ENCODE measurements at regions not wholly inside any gene's neighbourhood (a gene's known extent, or its start where the extent isn't known, plus 50 kb on each side); places are given as distances from the start of the nearest gene placed in this dataset.
"Not testable (repeated sequence)": the region's sequence is repeated elsewhere in the genome, so short reads cannot be mapped to it uniquely, and the experiment has no call there.

DNA sequence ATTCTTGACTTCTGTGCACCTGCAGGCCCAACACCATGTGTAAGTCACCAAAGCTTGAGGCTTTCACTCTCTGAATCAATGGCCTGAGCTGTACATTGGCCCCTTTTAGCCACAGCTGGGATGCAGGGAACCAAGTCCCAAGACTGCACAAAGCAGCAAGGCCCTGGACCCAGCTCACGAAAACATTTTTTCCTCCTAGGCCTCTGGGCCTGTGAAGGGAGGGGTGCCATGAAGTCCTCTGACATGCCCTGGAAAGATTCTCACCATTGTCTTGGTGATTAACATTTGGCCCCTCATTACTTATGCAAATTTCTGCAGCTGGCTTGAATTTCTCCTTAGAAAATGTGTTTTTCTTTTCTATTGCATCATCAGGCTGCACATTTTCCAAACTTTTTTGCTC is 398.6 kb downstream of the DMRTA1 start:
- DNase-seq: not testable (repeated sequence)

DNA sequence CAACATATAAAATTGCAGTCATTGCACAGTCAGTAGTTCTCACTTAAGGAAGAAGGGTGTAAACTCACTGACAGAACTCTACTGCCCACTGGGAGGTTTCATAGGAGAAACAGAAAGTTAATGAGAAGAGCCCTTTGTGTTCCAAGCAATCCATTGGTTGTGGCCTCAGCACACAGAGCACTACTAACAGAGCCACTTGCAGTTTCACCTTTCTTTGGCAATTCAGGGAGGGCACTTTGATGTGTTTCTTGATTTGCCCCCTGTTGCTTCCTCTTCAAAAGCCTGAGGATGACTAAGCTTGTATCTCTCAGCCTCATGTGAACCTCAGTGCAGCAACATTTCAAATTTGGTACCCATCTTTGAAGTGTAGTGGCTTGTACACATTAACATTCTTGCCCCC is 409.4 kb downstream of the DMRTA1 start:
- DNase-seq: no peak

DNA sequence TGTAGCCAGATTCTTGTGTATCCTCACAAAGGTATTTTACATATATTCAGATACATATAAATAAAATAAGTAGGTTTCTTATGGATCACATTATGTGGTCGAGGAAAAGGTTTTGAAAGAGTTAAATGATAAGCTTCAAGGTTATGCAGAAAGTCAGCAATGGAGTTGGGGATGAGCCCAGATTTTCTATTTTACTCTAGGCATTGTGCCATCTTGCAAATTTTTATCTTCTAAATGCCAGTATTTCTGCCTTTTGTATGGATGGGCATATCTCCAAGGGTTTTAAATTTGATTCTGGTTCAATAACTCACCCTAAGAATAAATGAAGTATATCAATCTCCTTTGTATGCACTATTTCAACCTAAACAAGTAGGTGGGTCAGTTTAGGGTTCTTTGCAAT is 410.7 kb downstream of the DMRTA1 start:
- DNase-seq: no peak

GRCh38 chr9:22863106-22863505 is 416.5 kb downstream of the DMRTA1 start:
- DNase-seq: no peak

DNA sequence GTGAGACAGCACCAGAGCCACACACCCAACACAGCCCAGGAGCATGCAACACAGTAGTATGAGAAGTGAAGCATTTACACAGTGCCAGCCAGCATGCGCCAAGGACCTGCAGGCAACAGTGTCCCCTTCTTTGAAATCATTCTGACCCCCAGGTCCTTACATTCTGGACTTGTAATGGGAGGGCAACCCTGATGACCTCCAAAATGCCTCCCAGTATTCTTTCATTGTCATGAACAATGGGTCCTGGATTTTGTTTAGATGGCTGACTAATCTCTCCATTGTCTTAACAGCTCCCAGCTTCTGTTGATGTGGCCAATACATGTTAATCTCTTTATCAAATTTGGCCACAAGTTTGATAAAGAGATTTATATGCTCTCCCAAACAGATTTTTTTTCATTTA is 417.1 kb downstream of the DMRTA1 start:
- DNase-seq: no peak

DNA sequence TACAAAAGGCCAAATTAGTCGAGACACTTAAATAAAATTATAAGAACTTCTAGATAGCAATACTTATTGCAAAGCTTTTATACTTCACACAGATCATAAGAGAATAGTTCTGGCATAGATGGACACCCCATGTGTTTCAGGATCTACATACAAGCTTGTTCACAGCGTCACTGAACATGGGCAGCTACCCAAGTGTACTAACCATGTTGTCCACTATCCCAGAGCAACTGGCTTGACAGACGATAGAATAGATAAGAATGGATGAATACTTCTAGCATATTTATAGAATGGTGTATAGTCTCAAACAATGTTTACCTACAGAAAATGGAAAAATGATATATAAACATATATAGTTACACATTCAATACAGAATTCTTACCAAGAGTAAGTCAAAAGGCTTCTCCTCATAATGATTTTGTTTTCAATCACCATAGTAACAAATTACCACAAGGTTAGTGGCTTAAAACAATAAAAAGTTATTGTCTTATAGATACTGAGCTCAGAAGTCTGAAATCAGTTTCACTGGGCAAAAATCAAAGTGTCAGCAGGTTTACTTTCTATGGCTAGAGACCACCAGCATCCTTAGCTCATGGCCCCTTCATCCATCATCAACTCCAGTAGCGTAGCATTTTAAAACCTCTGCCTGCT is 446.7 kb downstream of the DMRTA1 start:
- no peak for DNase-seq

- DNase-seq: no peak
Observed at GRCh38 chr9:22898591-22898990, 452.0 kb downstream of the DMRTA1 start.

GRCh38 chr9:22911632-22912031 is 465.0 kb downstream of the DMRTA1 start:
- no peak for DNase-seq

DNA sequence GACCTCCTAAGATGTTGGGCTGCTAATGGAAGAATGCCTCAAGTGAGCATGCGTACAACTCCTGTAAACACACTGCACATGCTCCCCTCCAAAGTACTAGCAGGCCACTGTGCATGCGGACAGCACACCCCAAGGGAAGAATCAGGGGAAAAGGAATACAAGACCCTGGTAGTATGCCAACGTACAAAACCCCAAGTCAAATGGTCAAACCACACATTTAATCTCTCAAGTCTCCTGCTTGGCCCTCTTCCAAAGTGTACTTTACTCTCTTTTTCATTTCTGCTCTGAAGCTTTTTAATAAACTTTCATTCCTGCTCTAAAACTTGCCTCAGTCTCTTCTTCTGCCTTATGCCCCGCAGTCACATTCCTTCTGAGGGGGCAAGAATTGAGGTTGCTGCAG is 466.4 kb downstream of the DMRTA1 start:
- DNase-seq: no peak

- DNase-seq: no peak
Observed at GRCh38 chr9:22913518-22913917, 466.9 kb downstream of the DMRTA1 start.

- DNase-seq: no peak
Observed at GRCh38 chr9:22916148-22916547, 469.5 kb downstream of the DMRTA1 start.

DNA sequence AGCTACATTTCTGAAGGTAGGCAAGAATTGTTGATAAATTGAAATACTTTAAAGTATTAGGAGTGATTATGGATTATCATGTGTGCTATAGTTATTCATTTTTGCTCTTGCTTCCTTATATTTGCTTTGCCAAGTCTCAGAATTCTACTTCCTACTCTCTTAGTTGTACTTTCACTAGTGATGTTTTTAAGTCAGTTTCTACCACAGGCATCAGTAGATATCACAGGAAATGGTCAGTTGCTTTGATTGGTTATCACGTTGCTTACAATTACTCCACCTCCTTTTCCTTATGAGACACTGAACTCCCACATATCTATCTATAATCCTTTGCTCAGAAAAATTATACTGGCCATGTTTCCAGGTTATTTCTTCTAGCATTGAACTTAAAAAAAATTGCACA is 472.8 kb downstream of the DMRTA1 start:
- DNase-seq: no peak

DNA sequence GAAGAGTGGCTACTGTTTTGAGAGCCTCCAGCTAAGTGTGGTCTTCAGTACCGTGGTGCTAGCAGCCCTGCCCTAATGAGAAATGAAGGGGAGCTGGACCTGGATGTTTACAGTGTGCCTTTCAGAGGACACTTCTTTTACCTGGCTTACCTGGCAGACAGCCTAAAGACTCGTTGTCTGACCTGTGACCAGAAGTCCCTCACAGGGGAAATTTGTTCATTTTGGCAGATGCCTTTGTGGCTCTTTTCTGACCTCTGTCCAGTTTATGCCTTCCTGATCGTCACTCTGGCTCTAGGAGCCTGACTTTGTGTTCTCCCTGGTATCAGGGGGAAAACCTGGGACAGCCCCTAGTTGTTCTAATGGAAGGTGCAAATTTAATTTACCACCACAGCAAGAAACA is 475.1 kb downstream of the DMRTA1 start:
- DNase-seq: no peak

GRCh38 chr9:22922222-22922621 is 475.6 kb downstream of the DMRTA1 start:
- DNase-seq: no peak

DNA sequence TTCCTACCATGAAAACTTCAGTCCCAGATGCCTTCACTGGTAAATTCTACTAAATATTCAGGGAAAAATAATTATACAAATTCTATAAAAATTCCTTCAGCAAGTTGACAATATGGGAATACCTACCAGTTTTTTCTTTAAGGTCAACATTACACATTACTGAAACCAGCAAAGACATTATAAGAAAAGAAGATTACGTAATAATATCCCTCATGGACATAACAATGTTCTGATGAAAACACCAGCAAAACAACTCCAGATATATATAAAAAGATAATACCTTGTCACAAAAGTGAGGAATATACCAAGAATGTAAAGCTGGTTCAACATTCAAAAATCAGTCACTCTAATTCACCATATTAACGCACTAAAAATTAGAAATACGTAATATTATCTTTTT is 507.9 kb downstream of the DMRTA1 start:
- DNase-seq: no peak

DNA sequence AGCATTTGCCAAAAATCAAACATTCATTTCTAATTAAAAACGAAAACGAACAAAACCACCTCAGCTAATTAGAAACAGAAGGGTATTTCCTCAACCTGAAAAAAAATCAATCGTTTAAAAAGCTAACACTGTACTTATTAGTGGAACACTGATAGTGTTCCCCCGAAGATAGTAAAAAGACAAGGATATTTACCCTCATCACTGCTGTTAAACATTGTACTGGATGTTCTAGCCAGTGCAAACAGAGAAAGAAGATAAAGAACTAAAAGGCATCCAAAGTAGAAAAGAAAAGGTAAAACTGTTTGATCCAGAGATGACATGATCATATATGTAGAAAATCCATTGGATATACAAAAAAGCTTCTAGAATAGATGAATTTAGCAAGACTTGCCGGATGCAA is 508.3 kb downstream of the DMRTA1 start:
- DNase-seq: no peak

DNA sequence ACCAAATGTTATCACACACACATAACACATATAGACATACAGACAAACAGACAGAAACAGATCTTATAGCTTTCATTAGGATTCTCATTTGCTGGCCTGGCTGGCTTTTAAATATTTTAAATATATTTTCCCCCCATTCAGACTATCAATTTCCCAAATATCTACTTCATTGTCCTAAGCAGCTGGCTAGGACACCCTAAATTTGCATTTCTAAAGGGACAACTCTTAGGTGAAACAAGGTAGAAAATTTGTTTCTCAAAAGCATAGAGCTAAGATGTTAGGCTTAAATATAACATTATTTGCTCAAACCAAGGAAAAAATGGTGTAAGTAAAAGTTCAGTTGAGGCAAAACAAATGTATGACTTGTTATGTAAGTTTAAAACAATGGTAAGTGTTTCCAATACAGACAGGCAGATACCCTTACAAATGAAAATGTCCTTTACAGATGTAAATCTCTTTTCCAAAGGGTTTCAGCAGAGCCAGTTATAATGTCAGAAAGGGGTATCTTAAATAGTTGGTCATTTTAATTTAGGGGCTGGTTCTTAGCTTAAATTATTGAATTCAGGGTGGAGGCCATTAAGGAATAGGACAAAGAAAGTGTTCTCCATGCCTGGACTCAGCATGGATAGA is 522.8 kb downstream of the DMRTA1 start:
- no peak for DNase-seq

DNA sequence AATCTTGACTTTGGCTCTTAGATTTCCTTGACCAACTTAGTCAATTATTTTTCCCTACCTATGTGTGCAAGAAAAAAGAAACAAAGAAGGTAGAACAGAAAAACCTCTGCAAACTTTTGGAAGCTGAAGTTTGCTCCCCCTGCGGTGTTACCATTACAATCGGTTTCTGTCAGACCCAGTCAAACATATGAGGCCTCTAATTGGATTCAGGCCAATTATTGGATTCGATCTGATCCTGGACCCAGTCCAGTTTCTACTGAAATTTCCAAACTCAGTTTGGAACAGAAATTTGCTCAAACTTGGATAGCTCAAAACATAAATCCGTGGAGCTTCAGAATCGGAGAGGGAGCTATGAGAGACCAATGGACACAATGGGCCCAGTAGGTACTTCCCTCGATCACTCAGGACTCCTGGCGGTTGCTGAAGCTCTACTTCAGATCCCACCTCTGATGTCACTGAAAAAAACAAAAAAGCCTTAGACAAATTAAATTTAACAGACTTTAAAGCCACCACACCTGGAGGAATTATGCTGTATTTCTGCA is 523.9 kb downstream of the DMRTA1 start:
- DNase-seq: no peak

DNA sequence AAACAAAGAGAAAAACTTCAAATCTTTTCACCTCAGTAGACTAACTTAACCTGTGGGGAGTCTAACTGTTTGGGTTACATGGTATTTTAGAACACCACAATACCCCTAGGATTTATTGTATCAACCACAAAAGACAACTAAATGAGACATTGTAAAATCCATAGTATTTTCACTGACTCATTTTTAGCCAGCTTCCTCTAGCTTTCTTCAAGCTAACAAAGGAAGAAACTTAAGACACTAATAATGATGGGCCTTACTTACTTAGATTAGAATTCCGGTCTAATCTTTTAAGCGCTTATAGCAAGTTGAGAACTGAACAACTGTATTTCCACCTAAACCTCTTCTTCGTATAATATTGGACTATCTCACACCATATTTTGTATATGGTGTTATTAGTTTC is 529.3 kb downstream of the DMRTA1 start:
- no peak for DNase-seq

GRCh38 chr9:22976454-22976853 is 529.8 kb downstream of the DMRTA1 start:
- DNase-seq: no peak

DNA sequence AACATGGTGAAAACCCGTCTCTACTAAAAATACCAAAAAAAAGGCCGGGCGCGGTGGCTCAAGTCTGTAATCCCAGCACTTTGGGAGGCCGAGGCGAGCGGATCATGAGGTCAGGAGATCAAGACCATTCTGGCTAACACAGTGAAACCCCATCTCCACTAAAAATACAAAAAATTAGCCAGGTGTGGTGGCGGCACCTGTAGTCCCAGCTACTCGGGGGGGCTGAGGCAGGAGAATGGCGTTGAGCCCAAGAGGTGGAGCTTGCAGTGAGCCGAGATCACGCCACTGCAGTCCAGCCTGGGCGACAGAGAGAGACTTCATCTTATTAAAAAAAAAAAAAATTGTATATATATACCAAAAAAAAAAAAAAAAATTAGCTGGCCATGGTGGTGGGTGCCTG is 533.8 kb downstream of the DMRTA1 start:
- DNase-seq: not testable (repeated sequence)

DNA sequence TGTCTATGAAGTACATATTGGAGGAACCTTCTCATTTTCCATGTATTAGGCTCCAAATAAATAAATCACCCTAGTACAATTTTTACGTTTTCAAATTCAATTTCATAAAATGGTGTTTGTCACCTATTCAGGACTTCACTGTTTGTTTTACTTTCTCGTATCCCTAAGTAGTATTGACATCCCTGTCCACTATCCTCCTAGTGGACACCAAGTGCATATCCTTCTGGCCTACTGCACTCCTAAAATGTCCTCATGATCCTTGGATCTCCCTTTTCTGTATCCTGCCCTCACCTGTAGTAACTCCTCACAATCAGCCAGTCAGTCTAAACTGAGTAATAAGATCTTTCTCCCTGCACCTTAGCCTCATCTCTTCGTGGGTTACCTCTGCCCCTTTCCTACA is 539.9 kb downstream of the DMRTA1 start:
- DNase-seq: no peak

GRCh38 chr9:22990349-22990748 is 543.7 kb downstream of the DMRTA1 start:
- DNase-seq: no peak

- DNase-seq: no peak
Observed at GRCh38 chr9:22992780-22993179, 546.2 kb downstream of the DMRTA1 start.

DNA sequence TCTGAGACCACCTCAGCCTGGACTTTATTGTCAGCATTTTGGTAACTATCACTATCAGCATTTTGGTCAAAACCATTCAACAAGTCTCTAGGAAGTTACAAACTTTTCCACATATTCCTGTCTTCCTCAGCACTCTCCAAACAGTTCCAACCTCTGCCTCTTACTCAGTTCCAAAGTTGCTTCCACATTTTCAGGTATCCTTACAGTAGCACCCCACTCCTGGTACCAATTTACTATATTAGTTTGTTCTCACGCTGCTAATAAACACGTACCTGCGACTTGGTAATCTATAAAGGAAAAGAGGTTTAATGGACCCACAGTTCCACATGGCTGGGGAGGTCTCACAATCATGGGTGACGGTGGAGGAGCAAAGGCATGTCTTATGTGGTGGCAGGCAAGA is 551.3 kb downstream of the DMRTA1 start:
- no peak for DNase-seq
